ENCODE measurements at regions not wholly inside any gene's neighbourhood (a gene's known extent, or its start where the extent isn't known, plus 50 kb on each side); places are given as distances from the start of the nearest gene placed in this dataset.

GRCh38 chr1:184187097-184187496 is 135.6 kb downstream of the TSEN15 start:
- TF ChIP-seq CTCF (IDR thresholded peaks at IDR 0.05) (no peak), POLR2A (IDR thresholded peaks at IDR 0.05) (no peak), POLR2AphosphoS5 (IDR thresholded peaks at IDR 0.05) (no peak)

Measured in upper lobe of left lung (tissue), 4 donors.